ENCODE measurements at regions not wholly inside any gene's neighbourhood (a gene's known extent, or its start where the extent isn't known, plus 50 kb on each side); places are given as distances from the start of the nearest gene placed in this dataset.
"Not testable (repeated sequence)": the region's sequence is repeated elsewhere in the genome, so short reads cannot be mapped to it uniquely, and the experiment has no call there.

DNA sequence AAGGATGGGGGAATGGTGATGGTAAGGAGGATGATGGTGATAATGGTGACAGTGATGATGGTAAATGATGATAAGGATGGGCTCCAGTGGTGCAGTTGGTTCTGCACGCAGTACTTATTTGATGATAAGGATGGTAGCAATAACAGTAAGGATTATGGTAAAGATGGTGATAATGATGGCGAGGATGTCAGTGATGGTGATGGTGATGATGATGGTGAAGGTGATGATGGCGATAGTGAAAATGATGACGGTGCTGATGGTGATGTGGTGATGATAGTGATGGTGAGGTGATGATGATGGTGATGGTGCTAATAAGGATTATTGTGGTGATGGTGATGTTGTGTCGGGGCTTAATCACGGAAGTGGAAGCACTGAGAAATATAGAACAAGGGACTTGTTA is 103.7 kb downstream of the C16orf95 start:
- H3K27me3 ChIP-seq (ENCODE audit: insufficient read depth, low read length), result no peaks in the 10 kb centered on the region
- H3K79me2 ChIP-seq (ENCODE audit: insufficient read depth, low read length), result no peaks in the 10 kb centered on the region
- Mint-ChIP-seq H3K4me3 (ENCODE audit: unreplicated experiment) (no peak overlapping the region), H3K27ac (ENCODE audit: unreplicated experiment) (no peak overlapping the region), H3K36me3 (ENCODE audit: low read depth, unreplicated experiment) (peaks cover 2% of the 10 kb centered on the region), H3K27me3 (ENCODE audit: low read depth, unreplicated experiment) (peaks cover 10% of the 10 kb centered on the region), H3K9me3 (ENCODE audit: unreplicated experiment) (peaks cover 6% of the 10 kb centered on the region), H3K4me1 (ENCODE audit: low read depth, unreplicated experiment) (no peaks in the 10 kb centered on the region)
- H3K4me2 ChIP-seq (ENCODE audit: low read length), result no peak overlapping the region
- no peaks in the 10 kb centered on the region for H4K20me1 ChIP-seq (ENCODE audit: insufficient read depth, low read length)
- H3K9me3 ChIP-seq (ENCODE audit: insufficient read depth, low read depth, low read length), result no peaks in the 10 kb centered on the region
- H3K4me1 ChIP-seq (ENCODE audit: insufficient read depth, low read length), result peaks cover 22% of the 10 kb centered on the region
- H3K4me3 ChIP-seq (ENCODE audit: insufficient read depth, low read depth, low read length), result no peak overlapping the region
- H3K9ac ChIP-seq (ENCODE audit: low read length), result no peak overlapping the region
- FAIRE-seq, result no peak
- H2AFZ ChIP-seq (ENCODE audit: low read depth, low read length), result no peak overlapping the region
- TF ChIP-seq, protein P1, sequence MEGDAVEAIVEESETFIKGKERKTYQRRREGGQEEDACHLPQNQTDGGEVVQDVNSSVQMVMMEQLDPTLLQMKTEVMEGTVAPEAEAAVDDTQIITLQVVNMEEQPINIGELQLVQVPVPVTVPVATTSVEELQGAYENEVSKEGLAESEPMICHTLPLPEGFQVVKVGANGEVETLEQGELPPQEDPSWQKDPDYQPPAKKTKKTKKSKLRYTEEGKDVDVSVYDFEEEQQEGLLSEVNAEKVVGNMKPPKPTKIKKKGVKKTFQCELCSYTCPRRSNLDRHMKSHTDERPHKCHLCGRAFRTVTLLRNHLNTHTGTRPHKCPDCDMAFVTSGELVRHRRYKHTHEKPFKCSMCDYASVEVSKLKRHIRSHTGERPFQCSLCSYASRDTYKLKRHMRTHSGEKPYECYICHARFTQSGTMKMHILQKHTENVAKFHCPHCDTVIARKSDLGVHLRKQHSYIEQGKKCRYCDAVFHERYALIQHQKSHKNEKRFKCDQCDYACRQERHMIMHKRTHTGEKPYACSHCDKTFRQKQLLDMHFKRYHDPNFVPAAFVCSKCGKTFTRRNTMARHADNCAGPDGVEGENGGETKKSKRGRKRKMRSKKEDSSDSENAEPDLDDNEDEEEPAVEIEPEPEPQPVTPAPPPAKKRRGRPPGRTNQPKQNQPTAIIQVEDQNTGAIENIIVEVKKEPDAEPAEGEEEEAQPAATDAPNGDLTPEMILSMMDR (IDR thresholded peaks at IDR 0.05; ENCODE audit: insufficient read depth, low read depth, low read length), result no peak
- TF ChIP-seq EZH2 (IDR thresholded peaks at IDR 0.05; ENCODE audit: insufficient read depth, low read length), result no peak
- no peak for DNase-seq (ENCODE audit: low read depth)
- no peak overlapping the region for H3K27ac ChIP-seq (ENCODE audit: low read depth, low read length)
- no peaks in the 10 kb centered on the region for H3K36me3 ChIP-seq (ENCODE audit: insufficient read depth, low read length)

DNA sequence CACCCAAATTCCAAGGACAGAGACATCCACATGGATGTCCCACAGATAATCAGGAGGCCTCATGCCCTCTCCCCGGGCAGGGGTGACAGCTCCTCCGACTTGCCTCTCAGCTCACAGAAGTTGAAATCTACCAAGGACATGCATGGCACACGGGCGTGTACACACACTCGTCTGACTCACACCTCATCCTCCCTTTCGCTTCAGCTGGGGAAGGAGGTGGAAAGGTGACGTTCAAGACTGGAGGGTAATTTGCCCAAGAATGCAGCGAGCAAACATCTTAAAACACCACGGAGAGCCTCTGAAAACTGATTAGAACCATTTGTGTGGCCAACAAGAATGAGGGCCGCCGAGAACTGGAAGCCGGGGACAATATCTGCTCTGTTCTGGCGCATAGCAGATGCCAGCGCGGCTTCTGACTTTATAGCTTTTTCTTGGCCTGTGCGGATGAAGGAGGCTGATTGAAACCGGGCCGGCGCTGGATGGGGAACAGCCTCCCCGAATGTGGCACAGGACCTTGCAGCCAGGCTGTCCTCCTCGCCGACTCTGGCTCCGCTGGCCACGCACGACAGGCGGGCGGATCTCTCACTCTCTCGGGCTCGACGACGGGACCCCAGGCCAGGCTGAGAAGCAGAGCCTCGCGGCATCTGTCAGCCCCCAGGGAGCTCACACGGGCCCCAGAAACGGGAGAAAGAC is 100.9 kb downstream of the C16orf95 start:
- TF ChIP-seq EZH2 (IDR thresholded peaks at IDR 0.05; ENCODE audit: insufficient read depth, low read length), result no peak
- TF ChIP-seq, protein P1 (IDR thresholded peaks at IDR 0.05; ENCODE audit: insufficient read depth, low read depth, low read length), result no peak
- peak overlapping the region; percentile 37 for H2AFZ ChIP-seq (ENCODE audit: low read depth, low read length)
- H3K79me2 ChIP-seq (ENCODE audit: insufficient read depth, low read length), result no peaks in the 10 kb centered on the region
- H3K4me3 Mint-ChIP-seq (ENCODE audit: unreplicated experiment), result no peak overlapping the region
- peaks cover 6% of the 10 kb centered on the region for H3K9me3 Mint-ChIP-seq (ENCODE audit: unreplicated experiment)
- FAIRE-seq (no peak), DNase-seq (ENCODE audit: low read depth) (no peak)
- H3K4me1 Mint-ChIP-seq (ENCODE audit: low read depth, unreplicated experiment), result no peaks in the 10 kb centered on the region
- no peaks in the 10 kb centered on the region for H3K9me3 ChIP-seq (ENCODE audit: insufficient read depth, low read depth, low read length)
- no peaks in the 10 kb centered on the region for H3K36me3 ChIP-seq (ENCODE audit: insufficient read depth, low read length)
- no peak overlapping the region for H3K4me3 ChIP-seq (ENCODE audit: insufficient read depth, low read depth, low read length)
- H3K36me3 Mint-ChIP-seq (ENCODE audit: low read depth, unreplicated experiment), result peaks cover 2% of the 10 kb centered on the region
- H3K27me3 ChIP-seq (ENCODE audit: insufficient read depth, low read length), result no peaks in the 10 kb centered on the region
- H3K9ac ChIP-seq (ENCODE audit: low read length), result peak overlapping the region; percentile 14
- no peak overlapping the region for H3K27ac ChIP-seq (ENCODE audit: low read depth, low read length)
- no peak overlapping the region for H3K27ac Mint-ChIP-seq (ENCODE audit: unreplicated experiment)
- peaks cover 19% of the 10 kb centered on the region for H3K4me1 ChIP-seq (ENCODE audit: insufficient read depth, low read length)
- H3K27me3 Mint-ChIP-seq (ENCODE audit: low read depth, unreplicated experiment), result peaks cover 14% of the 10 kb centered on the region
- H4K20me1 ChIP-seq (ENCODE audit: insufficient read depth, low read length), result no peaks in the 10 kb centered on the region
- peak overlapping the region; percentile 65 for H3K4me2 ChIP-seq (ENCODE audit: low read length)

- TF ChIP-seq, protein P1 (IDR thresholded peaks at IDR 0.05; ENCODE audit: insufficient read depth, low read depth, low read length), result no peak
- no peaks in the 10 kb centered on the region for H3K79me2 ChIP-seq (ENCODE audit: insufficient read depth, low read length)
- peak; percentile 49 for DNase-seq (ENCODE audit: low read depth)
- no peak overlapping the region for H3K4me3 Mint-ChIP-seq (ENCODE audit: unreplicated experiment)
- no peaks in the 10 kb centered on the region for H3K36me3 ChIP-seq (ENCODE audit: insufficient read depth, low read length)
- H3K4me1 ChIP-seq (ENCODE audit: insufficient read depth, low read length), result peaks cover 14% of the 10 kb centered on the region
- peak overlapping the region; percentile 37 for H2AFZ ChIP-seq (ENCODE audit: low read depth, low read length)
- H3K36me3 Mint-ChIP-seq (ENCODE audit: low read depth, unreplicated experiment), result peaks cover 2% of the 10 kb centered on the region
- no peaks in the 10 kb centered on the region for H3K4me1 Mint-ChIP-seq (ENCODE audit: low read depth, unreplicated experiment)
- peaks cover 6% of the 10 kb centered on the region for H3K9me3 Mint-ChIP-seq (ENCODE audit: unreplicated experiment)
- H3K27me3 ChIP-seq (ENCODE audit: insufficient read depth, low read length), result no peaks in the 10 kb centered on the region
- peaks cover 14% of the 10 kb centered on the region for H3K27me3 Mint-ChIP-seq (ENCODE audit: low read depth, unreplicated experiment)
- no peaks in the 10 kb centered on the region for H4K20me1 ChIP-seq (ENCODE audit: insufficient read depth, low read length)
- H3K9ac ChIP-seq (ENCODE audit: low read length), result peak overlapping the region; percentile 14
- no peak overlapping the region for H3K4me3 ChIP-seq (ENCODE audit: insufficient read depth, low read depth, low read length)
- H3K27ac ChIP-seq (ENCODE audit: low read depth, low read length), result peak overlapping the region; percentile 11
- H3K4me2 ChIP-seq (ENCODE audit: low read length), result peak overlapping the region; percentile 65
- H3K27ac Mint-ChIP-seq (ENCODE audit: unreplicated experiment), result no peak overlapping the region
- no peak for FAIRE-seq
- H3K9me3 ChIP-seq (ENCODE audit: insufficient read depth, low read depth, low read length), result no peaks in the 10 kb centered on the region
Measured at GRCh38 chr16:87216841-87217275, 100.3 kb downstream of the C16orf95 start.

DNA sequence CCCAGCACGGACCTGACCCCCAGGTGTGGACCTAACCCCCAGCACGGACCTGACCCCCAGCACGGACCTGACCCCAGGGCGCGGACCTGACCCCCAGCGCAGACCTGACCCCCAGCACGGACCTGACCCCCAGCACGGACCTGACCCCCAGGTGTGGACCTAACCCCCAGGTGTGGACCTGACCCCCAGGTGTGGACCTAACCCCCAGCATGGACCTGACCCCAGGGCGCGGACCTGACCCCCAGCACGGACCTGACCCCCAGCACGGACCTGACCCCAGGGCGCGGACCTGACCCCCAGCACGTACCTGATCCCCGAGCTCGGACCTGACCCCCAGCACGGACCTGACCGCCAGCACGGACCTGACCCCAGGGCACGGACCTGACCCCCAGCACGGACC is 99.4 kb downstream of the C16orf95 start:
- H2AFZ ChIP-seq (ENCODE audit: low read depth, low read length); FAIRE-seq; H3K4me1 Mint-ChIP-seq (ENCODE audit: low read depth, unreplicated experiment); H3K9me3 ChIP-seq (ENCODE audit: insufficient read depth, low read depth, low read length); H3K79me2 ChIP-seq (ENCODE audit: insufficient read depth, low read length); H3K9me3 Mint-ChIP-seq (ENCODE audit: unreplicated experiment); H3K9ac ChIP-seq (ENCODE audit: low read length); H3K4me3 Mint-ChIP-seq (ENCODE audit: unreplicated experiment); H3K36me3 ChIP-seq (ENCODE audit: insufficient read depth, low read length); H3K4me2 ChIP-seq (ENCODE audit: low read length); H3K27me3 ChIP-seq (ENCODE audit: insufficient read depth, low read length); H3K4me1 ChIP-seq (ENCODE audit: insufficient read depth, low read length); H3K36me3 Mint-ChIP-seq (ENCODE audit: low read depth, unreplicated experiment); H3K27ac Mint-ChIP-seq (ENCODE audit: unreplicated experiment); DNase-seq (ENCODE audit: low read depth); H3K27ac ChIP-seq (ENCODE audit: low read depth, low read length); H3K4me3 ChIP-seq (ENCODE audit: insufficient read depth, low read depth, low read length); H4K20me1 ChIP-seq (ENCODE audit: insufficient read depth, low read length): not testable (repeated sequence)
- peaks cover 14% of the 10 kb centered on the region for H3K27me3 Mint-ChIP-seq (ENCODE audit: low read depth, unreplicated experiment)

Data from astrocyte (in vitro differentiated cells and primary cell).